Trophoblast cell (in vitro differentiated cells and primary cell): ENCODE measurements at regions not wholly inside any gene's neighbourhood (a gene's known extent, or its start where the extent isn't known, plus 50 kb on each side); places are given as distances from the start of the nearest gene placed in this dataset.

Experiments
- DNase-seq, 2 donors: peaks; one replicate each; pipeline ENCODE4 v3.0.0-alpha.2; 2016
- H2AFZ ChIP-seq: 2 replicates; pipeline ENCODE4 v1.6.1; 2013; ENCODE audit warnings: low read length, moderate library complexity, mild to moderate bottlenecking; ENCODE audit not compliant: insufficient read depth, poor library complexity
- H2AK5ac ChIP-seq: 2 replicates; pipeline ENCODE4 v1.6.1; 2013; ENCODE audit warnings: mild to moderate bottlenecking, low read length
- H2BK120ac ChIP-seq: 2 replicates; pipeline ENCODE4 v1.6.1; 2013; ENCODE audit warnings: low read length, mild to moderate bottlenecking, moderate library complexity; ENCODE audit not compliant: insufficient read depth, poor library complexity
- H2BK12ac ChIP-seq: 2 replicates; pipeline ENCODE4 v1.6.1; 2013; ENCODE audit warnings: mild to moderate bottlenecking, low read length, moderate library complexity
- H2BK5ac ChIP-seq: 2 replicates; pipeline ENCODE4 v1.6.1; 2013; ENCODE audit warnings: low read length, low read depth, moderate library complexity, mild to moderate bottlenecking; ENCODE audit not compliant: poor library complexity
- H3K14ac ChIP-seq: 2 replicates; pipeline ENCODE4 v1.6.1; 2013; ENCODE audit warnings: mild to moderate bottlenecking, low read length
- H3K18ac ChIP-seq: 2 replicates; pipeline ENCODE4 v1.6.1; 2013; ENCODE audit warnings: mild to moderate bottlenecking, low read length
- H3K23ac ChIP-seq: 2 replicates; pipeline ENCODE4 v1.6.1; 2013; ENCODE audit warnings: low read length
- H3K27ac ChIP-seq: 2 replicates; pipeline ENCODE4 v1.5.1; 2013; ENCODE audit warnings: low read depth, mild to moderate bottlenecking, inconsistent platforms, low read length, moderate library complexity
- H3K27me3 ChIP-seq: 2 replicates; pipeline ENCODE4 v1.6.1; 2013; ENCODE audit warnings: inconsistent platforms, mild to moderate bottlenecking, low read length, moderate library complexity; ENCODE audit not compliant: insufficient read depth
- H3K36me3 ChIP-seq, 2 experiments: 1 replicate in 1 of 2; 2 replicates in 1 of 2; pipeline ENCODE4 v1.6.1; 2013; ENCODE audit warnings: low read length in 2 of 2, mild to moderate bottlenecking in 2 of 2, moderate library complexity in 1 of 2; ENCODE audit not compliant: insufficient read depth in 2 of 2, control insufficient read depth in 1 of 2
- H3K4ac ChIP-seq: 2 replicates; pipeline ENCODE4 v1.6.1; 2013; ENCODE audit warnings: low read depth, mild to moderate bottlenecking, low read length, moderate library complexity
- H3K4me1 ChIP-seq, 2 experiments: 1 replicate in 1 of 2; 2 replicates in 1 of 2; pipeline ENCODE4 v1.6.1; 2013; ENCODE audit warnings: low read length in 2 of 2, mild to moderate bottlenecking in 2 of 2, moderate library complexity in 1 of 2; ENCODE audit not compliant: insufficient read depth in 2 of 2, control insufficient read depth in 1 of 2
- H3K4me2 ChIP-seq: 2 replicates; pipeline ENCODE4 v1.6.1; 2013; ENCODE audit warnings: inconsistent platforms, mild to moderate bottlenecking, low read length, moderate library complexity
- H3K4me3 ChIP-seq: 2 replicates; pipeline ENCODE4 v1.5.1; 2013; ENCODE audit warnings: mild to moderate bottlenecking, low read depth, low read length, inconsistent platforms
- H3K79me1 ChIP-seq: one replicate; pipeline ENCODE4 v1.6.1; 2013; ENCODE audit warnings: low read length
- H3K79me2 ChIP-seq: 2 replicates; pipeline ENCODE4 v1.6.1; 2013; ENCODE audit warnings: low read length, mild to moderate bottlenecking; ENCODE audit not compliant: control insufficient read depth, insufficient read depth, poor library complexity
- H3K9ac ChIP-seq: 2 replicates; pipeline ENCODE4 v1.6.1; 2013; ENCODE audit warnings: mild to moderate bottlenecking, low read length
- H3K9me3 ChIP-seq: 2 replicates; pipeline ENCODE4 v1.6.1; 2013; ENCODE audit warnings: low read depth, mild to moderate bottlenecking, control low read depth, inconsistent platforms, low read length; ENCODE audit not compliant: insufficient read depth
- H4K12ac ChIP-seq: 2 replicates; pipeline ENCODE4 v1.6.1; 2013; ENCODE audit warnings: low read depth, mild to moderate bottlenecking, low read length, moderate library complexity
- H4K8ac ChIP-seq: 2 replicates; pipeline ENCODE4 v1.6.1; 2013; ENCODE audit warnings: low read depth, mild to moderate bottlenecking, low read length, moderate library complexity
- H4K91ac ChIP-seq: one replicate; pipeline ENCODE4 v1.6.1; 2013; ENCODE audit warnings: low read depth, mild to moderate bottlenecking, low read length, moderate library complexity
- WGBS: extraction: QIAGEN DNeasy Blood & Tissue Kit; methylation state at CpG from one replicate; pipeline ENCODE4 v1.1.7; 2013; ENCODE audit warnings: missing lambda C conversion rate; ENCODE audit not compliant: insufficient read length, insufficient coverage; ENCODE audit errors: extremely low coverage; 5-methylcytosine and 5-hydroxymethylcytosine counted together

DNA sequence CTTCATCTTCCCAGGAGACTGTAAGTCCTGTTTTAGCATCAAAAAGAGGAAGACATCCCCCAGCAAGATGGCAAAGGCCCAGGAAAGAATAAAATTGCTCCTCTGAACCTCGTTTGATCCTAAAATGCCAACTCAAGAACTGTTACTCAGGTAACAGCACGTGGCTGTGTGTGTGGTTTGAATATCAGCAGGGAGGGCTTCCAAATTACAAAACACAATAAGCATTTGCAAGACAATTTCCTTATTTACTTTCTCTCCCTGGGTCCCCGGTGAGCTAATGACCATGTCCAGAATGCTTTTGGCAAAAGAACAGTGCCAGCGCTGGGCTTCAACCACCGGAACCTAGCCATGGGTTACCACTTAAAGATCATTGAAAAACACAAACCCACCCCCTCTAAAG lies 163.6 kb downstream of the C1D start:
- Histone ChIP-seq H3K79me2 (no peaks in the 10 kb centered on the region), H3K27ac (no peak overlapping the region)
- no CpG with 5 or more reads among the region's 5 CpGs for WGBS

DNA sequence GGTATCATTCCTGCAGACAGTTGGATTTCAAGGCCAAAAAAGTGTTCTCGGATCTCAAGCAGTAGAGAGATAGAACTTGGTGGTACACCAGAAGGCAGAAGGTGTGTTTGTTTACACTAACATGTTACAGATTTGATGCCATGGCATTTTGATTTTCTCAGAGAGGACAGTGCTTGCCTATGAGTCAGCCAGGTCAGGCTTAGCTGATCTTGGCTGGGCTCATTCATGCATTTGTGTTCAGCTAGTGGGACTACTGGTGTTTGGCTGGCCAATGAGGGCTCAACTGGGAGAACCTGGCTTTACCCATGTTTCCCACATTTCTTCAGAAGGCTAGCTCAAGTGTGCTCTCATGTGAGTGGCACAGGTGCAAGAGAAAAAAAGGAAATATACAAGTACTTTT lies 162.0 kb downstream of the C1D start:
- no peak overlapping the region for H2BK12ac ChIP-seq
- no peak overlapping the region for H2BK5ac ChIP-seq
- H4K91ac ChIP-seq: no peak overlapping the region
- peaks cover 0 to 3% of the 10 kb centered on the region in 2 experiments for H3K4me1 ChIP-seq
- no peaks in the 10 kb centered on the region for H3K36me3 ChIP-seq
- WGBS: no CpG with 5 or more reads among the region's 1 CpG
- no peak overlapping the region for H4K8ac ChIP-seq
- H3K79me1 ChIP-seq: no peaks in the 10 kb centered on the region
- H3K14ac ChIP-seq: no peak overlapping the region
- H3K9ac ChIP-seq: no peak overlapping the region
- no peaks in the 10 kb centered on the region for H3K9me3 ChIP-seq
- H3K4ac ChIP-seq: no peak overlapping the region
- H2AFZ ChIP-seq: no peak overlapping the region
- no peak overlapping the region for H3K18ac ChIP-seq
- H3K27me3 ChIP-seq: no peaks in the 10 kb centered on the region
- no peak overlapping the region for H2BK120ac ChIP-seq
- no peak for DNase-seq
- no peak overlapping the region for H3K27ac ChIP-seq
- H2AK5ac ChIP-seq: no peak overlapping the region
- no peak overlapping the region for H3K4me3 ChIP-seq
- no peak overlapping the region for H3K23ac ChIP-seq
- H3K4me2 ChIP-seq: no peak overlapping the region
- H3K79me2 ChIP-seq: no peaks in the 10 kb centered on the region
- H4K12ac ChIP-seq: no peak overlapping the region

More for the DNA sequence above, 163.6 kb downstream of the C1D start:
- Histone ChIP-seq H3K4ac (no peak overlapping the region), H3K36me3 (no peaks in the 10 kb centered on the region), H4K12ac (no peak overlapping the region), H3K14ac (no peak overlapping the region), H4K8ac (no peak overlapping the region), H3K9ac (no peak overlapping the region), H3K27me3 (no peaks in the 10 kb centered on the region), H2BK5ac (no peak overlapping the region), H2BK120ac (no peak overlapping the region), H3K4me2 (no peak overlapping the region), H3K23ac (no peak overlapping the region), H3K18ac (no peak overlapping the region), H2AFZ (no peak overlapping the region), H3K9me3 (no peaks in the 10 kb centered on the region), H3K79me1 (no peaks in the 10 kb centered on the region), H3K4me3 (no peak overlapping the region), H2AK5ac (no peak overlapping the region), H3K4me1 (peaks cover 6 to 9% of the 10 kb centered on the region in 2 experiments), H4K91ac (no peak overlapping the region), H2BK12ac (no peak overlapping the region)
- DNase-seq: no peak

DNA sequence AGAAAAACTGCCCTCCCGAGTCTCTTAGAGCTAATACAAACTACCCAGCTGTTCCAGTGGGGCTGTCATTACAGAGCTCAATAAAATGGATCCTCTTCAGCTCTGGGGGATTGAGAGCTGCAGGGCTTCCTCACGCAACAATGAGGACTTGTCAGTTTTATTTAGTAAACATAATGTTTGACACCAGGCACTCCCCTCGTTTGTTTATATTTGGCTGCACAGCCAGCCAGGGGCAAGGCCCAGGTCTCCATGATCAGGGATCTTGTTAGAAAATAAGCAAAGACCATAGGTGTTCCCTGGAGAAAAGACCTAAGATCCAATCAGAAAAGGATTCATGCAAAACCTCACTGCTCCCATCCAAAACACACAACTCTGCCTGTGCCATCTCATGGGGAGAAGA lies 158.2 kb downstream of the C1D start:
- no peak overlapping the region for H4K8ac ChIP-seq
- H3K79me2 ChIP-seq: no peaks in the 10 kb centered on the region
- no peak overlapping the region for H3K23ac ChIP-seq
- no peak overlapping the region for H4K91ac ChIP-seq
- H3K9me3 ChIP-seq: peaks cover 3% of the 10 kb centered on the region
- no peak overlapping the region for H3K4me2 ChIP-seq
- WGBS: no CpG with 5 or more reads among the region's 3 CpGs
- H3K18ac ChIP-seq: no peak overlapping the region
- H2BK120ac ChIP-seq: no peak overlapping the region
- no peak overlapping the region for H3K9ac ChIP-seq
- H3K27ac ChIP-seq: no peak overlapping the region
- no peak overlapping the region for H3K4ac ChIP-seq
- H3K79me1 ChIP-seq: no peaks in the 10 kb centered on the region
- no peaks in the 10 kb centered on the region for H3K36me3 ChIP-seq
- H4K12ac ChIP-seq: no peak overlapping the region
- H2AFZ ChIP-seq: no peak overlapping the region
- H3K4me3 ChIP-seq: no peak overlapping the region
- no peak overlapping the region for H3K14ac ChIP-seq
- H2BK12ac ChIP-seq: no peak overlapping the region
- no peak for DNase-seq
- H3K27me3 ChIP-seq: no peaks in the 10 kb centered on the region
- no peak overlapping the region for H2BK5ac ChIP-seq
- H3K4me1 ChIP-seq: no peaks in the 10 kb centered on the region
- H2AK5ac ChIP-seq: no peak overlapping the region

DNA sequence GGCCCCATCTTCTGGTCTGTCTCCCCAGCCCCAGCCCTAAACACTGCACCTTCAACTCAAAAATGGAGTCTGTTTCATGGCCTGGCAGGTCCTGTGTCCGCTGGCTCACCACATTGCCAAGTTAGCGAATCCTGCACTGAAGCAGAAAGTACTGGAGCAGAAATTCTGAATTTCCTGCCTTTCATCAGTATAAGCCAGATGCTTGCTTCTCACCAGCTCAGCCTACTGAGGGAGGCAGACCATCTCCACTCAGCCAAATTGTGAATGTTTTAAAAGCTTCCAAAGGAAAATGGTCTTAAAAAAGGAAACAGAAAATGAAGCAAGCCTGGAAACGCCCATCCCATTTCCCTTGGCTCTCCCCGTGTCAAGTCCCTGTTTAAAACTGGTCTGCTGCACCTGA lies 157.8 kb downstream of the C1D start:
- no peak overlapping the region for H3K9ac ChIP-seq
- DNase-seq: no peak
- H3K4me1 ChIP-seq: no peaks in the 10 kb centered on the region
- H4K91ac ChIP-seq: no peak overlapping the region
- no peak overlapping the region for H3K18ac ChIP-seq
- H2BK12ac ChIP-seq: no peak overlapping the region
- no peak overlapping the region for H4K8ac ChIP-seq
- no peak overlapping the region for H3K4me3 ChIP-seq
- H3K23ac ChIP-seq: no peak overlapping the region
- WGBS: no CpG with 5 or more reads among the region's 4 CpGs
- H3K27me3 ChIP-seq: no peaks in the 10 kb centered on the region
- H3K9me3 ChIP-seq: peaks cover 3% of the 10 kb centered on the region
- H3K79me1 ChIP-seq: no peaks in the 10 kb centered on the region
- H3K14ac ChIP-seq: no peak overlapping the region
- no peak overlapping the region for H3K4ac ChIP-seq
- no peak overlapping the region for H2BK120ac ChIP-seq
- no peak overlapping the region for H2BK5ac ChIP-seq
- H2AFZ ChIP-seq: no peak overlapping the region
- no peaks in the 10 kb centered on the region for H3K36me3 ChIP-seq
- no peak overlapping the region for H3K27ac ChIP-seq
- no peak overlapping the region for H4K12ac ChIP-seq
- no peak overlapping the region for H3K4me2 ChIP-seq
- no peaks in the 10 kb centered on the region for H3K79me2 ChIP-seq
- no peak overlapping the region for H2AK5ac ChIP-seq
